Glutamatergic neuron (in vitro differentiated cells): ENCODE measurements at regions not wholly inside any gene's neighbourhood (a gene's known extent, or its start where the extent isn't known, plus 50 kb on each side); places are given as distances from the start of the nearest gene placed in this dataset.
"Not testable (repeated sequence)": the region's sequence is repeated elsewhere in the genome, so short reads cannot be mapped to it uniquely, and the experiment has no call there.

Source experiments
- DNase-seq: peaks from one replicate; pipeline ENCODE4 v3.0.0; 2022
- H3K27ac Mint-ChIP-seq: one replicate; pipeline ENCODE4 v1.8.0; 2020; ENCODE audit warnings: mild to moderate bottlenecking, mixed read lengths, inconsistent platforms; ENCODE audit not compliant: unreplicated experiment
- H3K27me3 Mint-ChIP-seq: one replicate; pipeline ENCODE4 v1.8.0; 2020; ENCODE audit warnings: mild to moderate bottlenecking, moderate library complexity, mixed read lengths, inconsistent platforms; ENCODE audit not compliant: unreplicated experiment
- H3K36me3 Mint-ChIP-seq: one replicate; pipeline ENCODE4 v1.8.0; 2020; ENCODE audit warnings: mild to moderate bottlenecking, mixed read lengths, inconsistent platforms; ENCODE audit not compliant: unreplicated experiment
- H3K4me1 Mint-ChIP-seq: one replicate; pipeline ENCODE4 v1.8.0; 2020; ENCODE audit warnings: mild to moderate bottlenecking, low read depth, mixed read lengths, inconsistent platforms; ENCODE audit not compliant: unreplicated experiment
- H3K4me3 Mint-ChIP-seq: one replicate; pipeline ENCODE4 v1.8.0; 2020; ENCODE audit warnings: mild to moderate bottlenecking, mixed read lengths, inconsistent platforms; ENCODE audit not compliant: unreplicated experiment
- H3K9me3 Mint-ChIP-seq: one replicate; pipeline ENCODE4 v1.8.0; 2020; ENCODE audit warnings: mild to moderate bottlenecking, moderate library complexity, mixed read lengths, inconsistent platforms; ENCODE audit not compliant: unreplicated experiment
- TF ChIP-seq, protein P1 (sequence below): fragments of 200-600 bp; sonication (generic); IDR thresholded peaks from one replicate; pipeline ENCODE4 v1.5.0; 2021; ENCODE audit not compliant: partially characterized antibody, unreplicated experiment

DNA sequence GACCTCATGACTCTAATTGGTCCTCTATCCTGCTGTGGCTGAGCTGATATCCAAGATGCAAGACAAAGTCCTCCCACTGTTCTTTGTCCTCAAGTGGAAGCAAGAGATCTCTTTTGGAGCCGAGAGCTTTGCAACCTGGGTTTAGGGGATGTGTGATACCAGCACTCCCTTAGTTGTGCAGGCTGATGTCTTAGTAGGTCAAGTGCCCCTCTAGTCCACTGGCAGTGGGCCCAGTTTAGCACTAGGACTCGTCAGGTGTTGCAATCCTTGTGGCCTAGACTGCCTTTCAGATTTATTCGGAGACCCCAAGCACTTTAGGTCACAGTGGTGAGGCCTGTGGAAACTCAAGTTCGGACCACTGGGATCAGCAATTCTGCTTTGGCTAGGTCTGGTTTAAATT lies 64.0 kb downstream of the GPRASP3 start:
- H3K27ac Mint-ChIP-seq = no peak overlapping the region
- DNase-seq = no peak
- no peak overlapping the region for H3K4me3 Mint-ChIP-seq
- H3K36me3 Mint-ChIP-seq = no peaks in the 10 kb centered on the region
- peaks cover 2% of the 10 kb centered on the region for H3K27me3 Mint-ChIP-seq
- H3K4me1 Mint-ChIP-seq = no peaks in the 10 kb centered on the region
- TF ChIP-seq, protein P1, sequence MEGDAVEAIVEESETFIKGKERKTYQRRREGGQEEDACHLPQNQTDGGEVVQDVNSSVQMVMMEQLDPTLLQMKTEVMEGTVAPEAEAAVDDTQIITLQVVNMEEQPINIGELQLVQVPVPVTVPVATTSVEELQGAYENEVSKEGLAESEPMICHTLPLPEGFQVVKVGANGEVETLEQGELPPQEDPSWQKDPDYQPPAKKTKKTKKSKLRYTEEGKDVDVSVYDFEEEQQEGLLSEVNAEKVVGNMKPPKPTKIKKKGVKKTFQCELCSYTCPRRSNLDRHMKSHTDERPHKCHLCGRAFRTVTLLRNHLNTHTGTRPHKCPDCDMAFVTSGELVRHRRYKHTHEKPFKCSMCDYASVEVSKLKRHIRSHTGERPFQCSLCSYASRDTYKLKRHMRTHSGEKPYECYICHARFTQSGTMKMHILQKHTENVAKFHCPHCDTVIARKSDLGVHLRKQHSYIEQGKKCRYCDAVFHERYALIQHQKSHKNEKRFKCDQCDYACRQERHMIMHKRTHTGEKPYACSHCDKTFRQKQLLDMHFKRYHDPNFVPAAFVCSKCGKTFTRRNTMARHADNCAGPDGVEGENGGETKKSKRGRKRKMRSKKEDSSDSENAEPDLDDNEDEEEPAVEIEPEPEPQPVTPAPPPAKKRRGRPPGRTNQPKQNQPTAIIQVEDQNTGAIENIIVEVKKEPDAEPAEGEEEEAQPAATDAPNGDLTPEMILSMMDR = no peak
- peaks cover 1% of the 10 kb centered on the region for H3K9me3 Mint-ChIP-seq

- Mint-ChIP-seq H3K36me3 (no peaks in the 10 kb centered on the region), H3K4me3 (no peak overlapping the region), H3K27me3 (peaks cover 2% of the 10 kb centered on the region), H3K27ac (no peak overlapping the region), H3K9me3 (peaks cover 3% of the 10 kb centered on the region), H3K4me1 (no peaks in the 10 kb centered on the region)
- TF ChIP-seq, protein P1 = no peak
- no peak for DNase-seq
Measured at GRCh38 chrX:102787283-102787682, 66.7 kb downstream of the GPRASP3 start.

DNA sequence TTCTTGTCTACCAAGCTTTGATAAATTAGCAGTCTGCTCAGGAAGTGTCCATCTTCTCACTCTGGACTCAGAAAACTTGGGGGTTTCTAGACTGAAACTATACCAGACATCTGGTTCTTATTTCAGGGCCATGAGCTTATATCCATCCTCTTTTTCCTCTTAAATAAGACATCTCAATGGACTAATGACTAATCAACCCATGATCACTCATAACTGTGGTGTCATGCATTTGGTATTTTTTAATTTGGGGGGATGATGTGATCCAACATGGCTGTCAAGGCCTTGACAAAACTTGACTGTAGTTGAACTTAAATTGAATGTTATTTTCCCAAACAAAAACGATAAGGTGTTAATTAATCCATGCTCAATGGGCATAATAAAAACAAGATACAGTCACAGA lies 87.8 kb downstream of the GPRASP3 start:
- H3K9me3 Mint-ChIP-seq = no peaks in the 10 kb centered on the region
- no peak overlapping the region for H3K4me3 Mint-ChIP-seq
- TF ChIP-seq, protein P1 = no peak
- no peaks in the 10 kb centered on the region for H3K27me3 Mint-ChIP-seq
- no peak overlapping the region for H3K27ac Mint-ChIP-seq
- H3K4me1 Mint-ChIP-seq = no peaks in the 10 kb centered on the region
- H3K36me3 Mint-ChIP-seq = no peaks in the 10 kb centered on the region
- no peak for DNase-seq

GRCh38 chrX:102818269-102818668 lies 97.7 kb downstream of the GPRASP3 start:
- peak; percentile 12 for DNase-seq
- not testable (repeated sequence) for H3K27ac Mint-ChIP-seq, H3K4me1 Mint-ChIP-seq, H3K27me3 Mint-ChIP-seq, H3K4me3 Mint-ChIP-seq, H3K9me3 Mint-ChIP-seq, H3K36me3 Mint-ChIP-seq

DNA sequence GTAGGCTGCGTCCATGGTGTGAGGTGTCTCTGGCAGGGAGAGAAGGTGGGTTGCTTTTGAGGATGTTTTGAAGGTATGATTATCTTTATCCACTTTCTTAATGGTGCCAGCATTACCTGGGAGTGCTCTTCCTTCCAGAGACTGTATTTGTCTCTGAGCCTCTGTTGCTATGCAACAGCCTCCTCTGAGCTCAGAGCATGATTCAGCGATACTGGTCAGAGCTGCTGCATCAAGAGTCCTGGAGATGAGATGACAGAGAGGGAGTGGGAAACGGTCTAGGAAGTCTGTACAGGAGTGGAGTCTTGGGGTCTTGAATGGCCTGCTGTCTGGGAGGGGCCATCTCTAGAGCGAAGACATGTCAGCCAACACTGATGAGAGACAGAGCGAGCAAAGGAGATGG lies 104.4 kb upstream of the RAB40AL start:
- Mint-ChIP-seq H3K27me3 (no peaks in the 10 kb centered on the region), H3K36me3 (no peaks in the 10 kb centered on the region), H3K4me3 (no peak overlapping the region), H3K4me1 (no peaks in the 10 kb centered on the region), H3K27ac (no peak overlapping the region), H3K9me3 (peaks cover 3% of the 10 kb centered on the region)
- TF ChIP-seq, protein P1 = no peak
- DNase-seq = peak; percentile 8

DNA sequence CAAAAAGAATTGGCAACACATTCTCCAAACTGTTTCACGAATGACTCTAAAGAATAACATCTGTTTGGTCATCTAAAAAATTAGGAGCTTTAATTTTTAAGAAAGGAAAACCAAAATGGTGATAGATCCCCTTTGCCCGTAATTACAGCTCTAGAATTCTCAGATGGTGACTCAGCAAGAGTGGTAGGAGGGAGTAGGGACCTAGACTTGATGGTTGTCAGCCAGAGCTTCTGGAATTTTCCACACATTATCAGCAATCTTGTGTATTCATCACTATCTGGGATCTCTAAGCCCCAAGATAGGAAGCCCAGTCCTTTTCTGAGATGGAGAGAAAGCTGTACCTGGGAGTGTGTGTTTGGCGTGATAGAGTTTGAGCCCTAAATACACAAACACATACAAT lies 103.9 kb upstream of the RAB40AL start:
- Mint-ChIP-seq H3K9me3 (peaks cover 3% of the 10 kb centered on the region), H3K27ac (no peak overlapping the region), H3K27me3 (no peaks in the 10 kb centered on the region)

More for the DNA sequence above, 103.9 kb upstream of the RAB40AL start:
- H3K36me3 Mint-ChIP-seq = no peaks in the 10 kb centered on the region
- no peak overlapping the region for H3K4me3 Mint-ChIP-seq
- no peaks in the 10 kb centered on the region for H3K4me1 Mint-ChIP-seq
- no peak for DNase-seq
- TF ChIP-seq, protein P1 = no peak
